PFSK-1 (cell line): ENCODE measurements at regions not wholly inside any gene's neighbourhood (a gene's known extent, or its start where the extent isn't known, plus 50 kb on each side); places are given as distances from the start of the nearest gene placed in this dataset.

Experiments used
- FOXP2 ChIP-seq: optimal IDR thresholded peaks from 2 replicates; pipeline ENCODE3; 2011; ENCODE audit warnings: borderline replicate concordance, control low read depth, inconsistent platforms; ENCODE audit not compliant: insufficient read depth; ENCODE audit errors: extremely low read length, extremely low read depth
- POLR2AphosphoS5 ChIP-seq: IDR thresholded peaks from 2 replicates; pipeline ENCODE4 v1.6.1; 2012; ENCODE audit warnings: low read depth, mild to moderate bottlenecking, control low read depth, low read length, moderate library complexity
- REST ChIP-seq, 2 experiments: IDR thresholded peaks; 2 replicates each; pipeline versions ENCODE4 v1.6.1 to v1.8.0; 2011 to 2012; ENCODE audit warnings: low read depth in 2 of 2, low read length in 2 of 2, control low read depth in 1 of 2, inconsistent platforms in 1 of 2, mild to moderate bottlenecking in 1 of 2, moderate library complexity in 1 of 2; ENCODE audit not compliant: insufficient read depth in 1 of 2
- SIN3A ChIP-seq: IDR thresholded peaks from 2 replicates; pipeline ENCODE4 v1.6.1; 2012; ENCODE audit warnings: mild to moderate bottlenecking, low read length, moderate library complexity, borderline replicate concordance; ENCODE audit not compliant: insufficient read depth
- TAF1 ChIP-seq: IDR thresholded peaks from 2 replicates; pipeline ENCODE4 v1.6.1; 2012; ENCODE audit warnings: low read length, control low read depth, borderline replicate concordance; ENCODE audit not compliant: insufficient read depth

GRCh38 chr4:181194096-181194495, 1049.1 kb upstream of the TENM3 start:
- no peak for TF ChIP-seq TAF1
- TF ChIP-seq POLR2AphosphoS5: no peak
- TF ChIP-seq SIN3A: no peak
- TF ChIP-seq REST (IDR thresholded peaks at IDR 0.05; ENCODE audit: insufficient read depth in 1 of 2, low read depth in 2 of 2, low read length in 2 of 2): no peak
- no peak for TF ChIP-seq FOXP2
